GM23338 (cell line): ENCODE measurements at regions not wholly inside any gene's neighbourhood (a gene's known extent, or its start where the extent isn't known, plus 50 kb on each side); places are given as distances from the start of the nearest gene placed in this dataset.

ENCODE experiments used
- ATAC-seq: fragments of 200-7000 bp; cut with Tn5 transposase; 3 replicates; pipeline ENCODE4 v1.9.1; 2020
- DNase-seq: peaks from one replicate; pipeline ENCODE4 v3.0.0-alpha.2; 2015; ENCODE audit warnings: low spot score
- H2AFZ ChIP-seq: fragments of 200-600 bp; sonication (generic); 2 replicates; pipeline ENCODE4 v1.8.0; 2016; ENCODE audit warnings: antibody characterized with exemption, mild to moderate bottlenecking, moderate library complexity
- H3F3A ChIP-seq: fragments of 200-600 bp; sonication (generic); replicated peaks from 2 replicates; pipeline ENCODE4 v1.8.0; 2017; ENCODE audit warnings: antibody characterized with exemption, mixed run types, low read depth
- H3K27ac ChIP-seq: fragments of 200-600 bp; sonication (generic); 2 replicates; pipeline ENCODE4 v1.6.1; 2016; ENCODE audit warnings: low read depth
- H3K27me3 ChIP-seq: fragments of 200-600 bp; sonication (generic); 2 replicates; pipeline ENCODE4 v1.8.0; 2016; ENCODE audit warnings: mild to moderate bottlenecking, mixed run types, moderate library complexity; ENCODE audit not compliant: insufficient read depth
- H3K36me3 ChIP-seq: fragments of 200-600 bp; sonication (generic); 2 replicates; pipeline ENCODE4 v1.8.0; 2016; ENCODE audit warnings: mild to moderate bottlenecking; ENCODE audit not compliant: insufficient read depth
- H3K4me1 ChIP-seq: fragments of 200-600 bp; sonication (generic); 2 replicates; pipeline ENCODE4 v1.8.0; 2016; ENCODE audit warnings: mild to moderate bottlenecking, moderate library complexity; ENCODE audit not compliant: insufficient read depth
- H3K4me2 ChIP-seq: fragments of 200-600 bp; sonication (generic); 2 replicates; pipeline ENCODE4 v1.7.1; 2017; ENCODE audit warnings: mixed run types
- H3K4me3 ChIP-seq: fragments of 200-600 bp; sonication (generic); 2 replicates; pipeline ENCODE4 v1.6.1; 2016; ENCODE audit warnings: mixed run types
- H3K79me2 ChIP-seq: fragments of 200-600 bp; sonication (generic); replicated peaks from 2 replicates; pipeline ENCODE4 v1.8.0; 2017; ENCODE audit warnings: mild to moderate bottlenecking; ENCODE audit not compliant: insufficient read depth
- H3K9me2 ChIP-seq: fragments of 200-600 bp; sonication (generic); 2 replicates; pipeline ENCODE4 v1.8.0; 2017; ENCODE audit not compliant: insufficient read depth
- H4K20me1 ChIP-seq: fragments of 200-600 bp; sonication (generic); replicated peaks from 2 replicates; pipeline ENCODE4 v1.8.0; 2017; ENCODE audit warnings: mild to moderate bottlenecking; ENCODE audit not compliant: insufficient read depth
- H3K27ac Mint-ChIP-seq: 2 replicates; pipeline ENCODE4 v1.8.0; 2020; ENCODE audit warnings: inconsistent platforms, mild to moderate bottlenecking, moderate library complexity, mixed read lengths
- H3K27me3 Mint-ChIP-seq: 3 replicates; pipeline ENCODE4 v1.8.0; 2022; ENCODE audit warnings: low read depth, mild to moderate bottlenecking, moderate library complexity, mixed read lengths, inconsistent platforms; ENCODE audit not compliant: insufficient read depth, poor library complexity
- H3K36me3 Mint-ChIP-seq: 3 replicates; pipeline ENCODE4 v1.8.0; 2021; ENCODE audit warnings: low read depth, mild to moderate bottlenecking, inconsistent platforms, moderate library complexity, mixed read lengths
- H3K4me1 Mint-ChIP-seq: 3 replicates; pipeline ENCODE4 v1.8.0; 2020; ENCODE audit warnings: mild to moderate bottlenecking, inconsistent platforms, mixed read lengths
- H3K4me3 Mint-ChIP-seq: 3 replicates; pipeline ENCODE4 v1.8.0; 2021; ENCODE audit warnings: moderate library complexity, mild to moderate bottlenecking, inconsistent platforms, mixed read lengths
- H3K9me3 Mint-ChIP-seq: 3 replicates; pipeline ENCODE4 v1.8.0; 2020; ENCODE audit warnings: moderate library complexity, mild to moderate bottlenecking, inconsistent platforms, mixed read lengths
- CREB1 ChIP-seq: fragments of 250-450 bp; sonication (Bioruptor Pico); IDR thresholded peaks from 2 replicates; pipeline ENCODE4 v1.5.0; 2020; ENCODE audit warnings: low read depth, mild to moderate bottlenecking, moderate library complexity
- CTCF ChIP-seq, 2 experiments: fragments of 200-600 bp in 1 of 2; sonication (generic) in 1 of 2; conservative IDR thresholded peaks; 2 replicates each; pipeline versions ENCODE4 v1.5.1 to v1.6.1; 2016 to 2017; ENCODE audit warnings: antibody characterized with exemption in 2 of 2, low read depth in 2 of 2, mild to moderate bottlenecking in 2 of 2, moderate library complexity in 1 of 2
- ETS1 ChIP-seq: IDR thresholded peaks from 2 replicates; pipeline ENCODE4 v1.6.1; 2016; ENCODE audit warnings: antibody characterized with exemption
- EZH2 ChIP-seq: fragments of 200-600 bp; sonication (generic); IDR thresholded peaks from one replicate; pipeline ENCODE4 v1.8.0; 2017; ENCODE audit warnings: antibody characterized with exemption, mild to moderate bottlenecking, low read depth; ENCODE audit not compliant: unreplicated experiment
- EZH2phosphoT487 ChIP-seq: fragments of 200-600 bp; sonication (generic); IDR thresholded peaks from one replicate; pipeline ENCODE4 v1.8.1; 2018; ENCODE audit warnings: antibody characterized with exemption; ENCODE audit not compliant: unreplicated experiment
- JUNB ChIP-seq: IDR thresholded peaks from one replicate; pipeline ENCODE4 v1.6.1; 2016; ENCODE audit warnings: antibody characterized with exemption; ENCODE audit not compliant: unreplicated experiment
- NANOG ChIP-seq: IDR thresholded peaks from 2 replicates; pipeline ENCODE4 v1.6.1; 2016; ENCODE audit warnings: antibody characterized with exemption, borderline replicate concordance
- POLR2AphosphoS5 ChIP-seq: IDR thresholded peaks from 2 replicates; pipeline ENCODE4 v1.6.1; 2016; ENCODE audit warnings: antibody characterized with exemption, low read depth
- REST ChIP-seq: IDR thresholded peaks from one replicate; pipeline ENCODE4 v1.6.1; 2018; ENCODE audit warnings: antibody characterized with exemption; ENCODE audit not compliant: unreplicated experiment
- STAT1 ChIP-seq: IDR thresholded peaks from one replicate; pipeline ENCODE4 v1.6.1; 2016; ENCODE audit warnings: antibody characterized with exemption; ENCODE audit not compliant: unreplicated experiment
- ZNF114 ChIP-seq: fragments of 250-450 bp; sonication (Bioruptor Pico); IDR thresholded peaks from 2 replicates; pipeline ENCODE4 v1.5.0; 2020; ENCODE audit warnings: mild to moderate bottlenecking, moderate library complexity
- ZNF331 ChIP-seq: fragments of 250-450 bp; sonication (Bioruptor Pico); IDR thresholded peaks from 2 replicates; pipeline ENCODE4 v1.5.0; 2020; ENCODE audit warnings: low read depth, mild to moderate bottlenecking, moderate library complexity
- ZNF462 ChIP-seq: fragments of 250-450 bp; sonication (Bioruptor Pico); IDR thresholded peaks from 2 replicates; pipeline ENCODE4 v1.5.0; 2020; ENCODE audit warnings: mild to moderate bottlenecking, moderate library complexity

- TF ChIP-seq CREB1 (CRISPR knock-in tag) (no peak), JUNB (no peak), ZNF331 (no peak), POLR2AphosphoS5 (no peak), CTCF (conservative IDR thresholded peaks at IDR 0.05; ENCODE audit: low read depth in 2 of 2) (no peak), STAT1 (no peak), ZNF462 (CRISPR knock-in tag) (no peak), EZH2 (no peak), ETS1 (no peak), ZNF114 (CRISPR knock-in tag) (no peak), EZH2phosphoT487 (no peak), NANOG (no peak), REST (no peak)
- no peak overlapping the region for H2AFZ ChIP-seq
- Mint-ChIP-seq H3K4me3 (no peak overlapping the region), H3K36me3 (peaks cover 18% of the 10 kb centered on the region), H3K9me3 (peaks cover 38% of the 10 kb centered on the region), H3K27ac (no peak overlapping the region), H3K27me3 (no peaks in the 10 kb centered on the region), H3K4me1 (no peaks in the 10 kb centered on the region)
- no peak overlapping the region for H3K4me2 ChIP-seq
- H3K27ac ChIP-seq = no peak overlapping the region
- no peaks in the 10 kb centered on the region for H3K4me1 ChIP-seq
- no peak overlapping the region for H3K4me3 ChIP-seq
- no peaks in the 10 kb centered on the region for H3K79me2 ChIP-seq
- H3K9me2 ChIP-seq = 0 out of 2 replicates have a peak, but pooled peaks cover 4% of the 10 kb centered on the region
- DNase-seq (peak; percentile 45), ATAC-seq (no peak)
- no peaks in the 10 kb centered on the region for H3F3A ChIP-seq
- H4K20me1 ChIP-seq = no peaks in the 10 kb centered on the region
- H3K36me3 ChIP-seq = peaks cover 17% of the 10 kb centered on the region
- H3K27me3 ChIP-seq = no peaks in the 10 kb centered on the region
These were observed 95.5 kb upstream of the KLHL1 start for GRCh38 chr13:70203661-70204229.
